Hindlimb muscle (tissue), 1 donor: ENCODE measurements at regions not wholly inside any gene's neighbourhood (a gene's known extent, or its start where the extent isn't known, plus 50 kb on each side); places are given as distances from the start of the nearest gene placed in this dataset.
"Not testable (repeated sequence)": the region's sequence is repeated elsewhere in the genome, so short reads cannot be mapped to it uniquely, and the experiment has no call there.

ENCODE experiments used
- DNase-seq: peaks from one replicate; pipeline ENCODE4 v3.0.0-alpha.2; 2013

DNA sequence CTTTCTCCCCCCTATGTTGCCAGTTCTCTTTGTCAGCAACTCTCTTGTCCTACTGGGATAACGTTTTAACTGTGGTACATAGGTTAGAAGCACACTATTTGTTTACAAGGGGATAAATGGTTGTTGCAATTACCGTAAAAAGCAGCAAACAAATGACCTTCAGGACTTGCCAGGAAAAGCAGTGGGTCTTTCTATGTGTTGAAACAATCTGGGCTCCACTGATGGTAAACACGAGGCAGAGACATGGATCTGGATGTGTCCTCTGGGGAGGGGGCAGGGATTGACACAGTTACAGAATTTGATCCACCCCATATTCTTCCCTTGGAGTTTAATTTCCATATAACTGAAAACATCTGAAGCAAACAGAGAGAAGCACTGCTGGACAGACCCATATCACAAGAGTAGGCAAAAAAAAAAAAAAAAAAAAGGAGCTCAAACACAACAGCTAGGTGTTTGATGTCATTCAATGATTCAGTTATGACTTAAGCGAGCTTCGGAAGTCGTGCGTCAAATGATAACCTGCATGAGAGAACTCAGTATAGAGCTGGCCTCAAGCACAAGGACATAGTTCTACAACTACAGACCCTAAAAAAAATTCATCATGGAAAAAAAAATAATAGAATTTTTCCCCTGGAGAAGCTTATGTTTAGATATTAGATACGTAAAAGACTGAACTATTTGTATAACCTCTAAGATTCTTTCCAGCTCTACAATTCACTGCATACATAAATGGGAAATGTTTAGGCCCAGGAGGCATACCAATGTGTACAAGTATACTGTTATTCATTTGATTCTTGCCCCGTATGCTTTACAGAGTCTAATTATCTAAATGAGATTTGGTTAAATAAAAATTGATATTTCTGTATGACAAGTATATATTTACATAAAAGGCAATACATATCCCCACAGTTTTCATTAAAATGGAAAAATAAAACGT, 127.7 kb downstream of the ALDH8A1 start:
- DNase-seq, result no peak

DNA sequence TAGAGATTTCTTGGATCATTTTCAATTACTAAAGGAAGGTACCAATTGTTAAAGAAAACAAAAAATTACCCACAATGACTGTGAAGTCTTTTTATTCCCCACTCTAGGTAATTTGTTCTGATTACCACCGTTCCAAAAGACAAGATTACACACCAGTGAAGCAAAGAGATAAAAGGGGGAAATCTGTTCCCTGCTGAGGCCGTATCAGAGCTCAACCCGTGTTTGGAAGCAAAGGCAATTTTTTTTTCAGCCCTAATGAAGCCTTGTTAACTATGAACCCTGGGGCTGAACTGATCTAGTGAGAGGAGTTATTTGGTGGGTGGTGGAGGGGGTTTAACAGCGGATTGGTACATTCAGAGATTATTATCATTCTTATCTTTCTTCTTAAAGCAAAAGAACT, 128.5 kb downstream of the ALDH8A1 start:
- DNase-seq, result no peak

DNA sequence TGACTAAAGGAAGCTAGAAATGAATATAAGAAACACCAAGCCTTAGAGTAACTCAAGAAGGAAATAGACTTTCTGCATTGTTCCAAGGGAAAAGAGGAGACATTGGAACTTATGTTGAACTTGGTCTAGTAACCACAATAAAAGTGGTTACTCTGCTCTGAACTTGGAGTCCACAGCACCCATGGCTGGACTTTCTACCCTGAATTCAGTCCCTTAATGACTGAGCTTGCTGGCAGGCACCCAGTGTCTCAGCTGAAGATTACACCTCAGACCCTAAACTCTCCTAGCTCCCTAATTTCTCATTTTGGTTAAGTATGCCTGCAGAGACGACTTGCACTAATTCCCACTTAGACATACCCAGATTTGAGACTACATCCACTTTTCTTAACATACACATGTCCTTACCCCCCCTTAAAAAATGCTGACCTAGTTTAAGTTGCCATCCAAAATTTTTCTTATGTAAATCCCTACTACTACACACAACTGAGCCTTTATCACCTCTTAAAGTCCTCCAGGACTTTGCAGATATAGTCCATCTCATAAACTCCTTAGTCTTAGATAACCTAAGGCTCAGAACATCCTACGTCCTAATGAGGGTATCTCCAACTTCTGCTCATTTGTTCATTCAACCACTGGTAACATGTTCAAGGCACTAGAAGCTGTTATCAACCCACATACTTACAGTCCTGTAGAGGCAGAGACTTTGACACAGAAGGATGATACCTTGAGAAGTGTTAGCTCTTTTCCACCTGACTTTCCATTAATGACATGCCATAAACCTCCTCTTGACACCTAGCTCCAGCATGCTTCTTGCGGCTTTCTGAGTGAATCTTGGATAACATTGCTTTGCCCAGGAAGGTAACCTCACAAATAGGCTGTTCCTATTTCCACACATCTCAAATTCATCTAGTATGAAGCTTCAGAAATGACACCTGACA, 129.8 kb downstream of the ALDH8A1 start:
- no peak for DNase-seq

DNA sequence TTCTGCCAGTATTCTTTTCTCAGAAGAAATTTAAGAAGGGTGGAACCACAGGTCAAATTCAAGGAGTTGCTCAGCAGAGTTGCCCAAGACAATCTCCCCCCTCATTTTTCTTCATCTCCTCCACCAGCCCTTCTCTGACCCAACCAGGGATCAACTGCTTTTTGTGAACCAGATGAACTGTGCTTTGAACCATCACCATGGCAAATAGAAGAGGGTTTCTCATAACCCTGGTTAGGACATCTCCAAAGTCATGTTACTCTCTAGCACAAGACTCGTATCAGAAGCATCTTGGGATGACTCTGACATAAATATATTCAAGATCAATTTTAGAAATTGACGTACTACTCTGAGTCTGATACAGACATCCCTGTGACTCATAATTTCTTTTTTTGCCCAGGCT, 130.7 kb downstream of the ALDH8A1 start:
- DNase-seq, result no peak

DNA sequence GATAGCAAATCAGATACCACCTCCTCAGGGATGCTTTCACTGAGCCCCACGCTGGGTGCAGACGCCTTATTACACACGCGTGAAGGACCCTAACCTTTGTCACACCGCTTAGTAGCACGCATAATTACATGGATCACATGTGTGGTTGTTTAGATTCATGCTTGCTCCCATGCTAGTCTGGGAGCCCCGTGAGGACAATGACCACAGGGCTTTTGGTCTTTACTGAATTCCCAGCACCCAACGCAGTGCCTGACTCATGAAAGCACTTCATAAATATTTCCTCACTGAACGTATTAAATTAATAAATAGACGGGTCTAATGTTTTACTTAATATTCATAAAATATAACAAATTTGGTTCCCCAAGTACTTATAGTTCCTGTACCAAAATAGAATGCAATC, 132.5 kb downstream of the ALDH8A1 start:
- DNase-seq, result no peak

DNA sequence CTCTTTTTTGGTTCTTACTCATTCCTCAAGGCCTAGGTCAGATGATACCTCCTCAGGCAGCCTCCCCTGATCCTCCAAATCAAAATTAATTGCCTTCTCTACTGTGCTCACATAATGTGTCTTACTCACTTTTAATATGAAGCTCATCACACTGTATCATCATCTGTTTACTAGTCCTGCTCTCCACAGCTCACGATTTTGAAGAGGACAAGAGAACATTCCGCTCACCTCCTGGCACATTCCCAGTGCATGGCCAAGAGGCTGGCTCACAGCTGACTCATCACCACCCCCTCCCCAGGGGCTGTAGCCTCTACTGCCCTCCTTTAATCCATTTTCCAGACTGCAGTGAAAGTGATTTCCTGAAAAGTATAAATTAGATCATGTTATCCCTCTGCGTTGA, 133.1 kb downstream of the ALDH8A1 start:
- no peak for DNase-seq

DNA sequence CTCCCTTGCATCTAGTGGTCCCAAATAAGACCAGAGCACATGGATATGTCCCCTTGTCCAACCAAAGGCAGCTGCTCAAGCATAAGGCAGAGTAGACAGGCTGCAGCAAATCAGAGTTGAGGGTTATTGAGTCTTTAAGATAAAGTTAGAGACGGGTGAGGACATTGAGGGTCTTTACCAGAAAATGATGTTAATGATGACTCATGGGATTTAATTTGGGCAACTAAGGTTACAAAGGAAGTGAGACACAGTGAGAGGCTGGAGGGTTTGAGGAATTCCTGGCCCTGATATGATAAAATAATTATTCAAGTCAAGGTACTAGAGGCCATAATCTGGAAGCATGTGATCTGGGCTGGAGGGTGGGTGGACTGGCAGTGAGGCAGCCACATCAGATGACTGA, 133.6 kb downstream of the ALDH8A1 start:
- DNase-seq, result no peak

DNA sequence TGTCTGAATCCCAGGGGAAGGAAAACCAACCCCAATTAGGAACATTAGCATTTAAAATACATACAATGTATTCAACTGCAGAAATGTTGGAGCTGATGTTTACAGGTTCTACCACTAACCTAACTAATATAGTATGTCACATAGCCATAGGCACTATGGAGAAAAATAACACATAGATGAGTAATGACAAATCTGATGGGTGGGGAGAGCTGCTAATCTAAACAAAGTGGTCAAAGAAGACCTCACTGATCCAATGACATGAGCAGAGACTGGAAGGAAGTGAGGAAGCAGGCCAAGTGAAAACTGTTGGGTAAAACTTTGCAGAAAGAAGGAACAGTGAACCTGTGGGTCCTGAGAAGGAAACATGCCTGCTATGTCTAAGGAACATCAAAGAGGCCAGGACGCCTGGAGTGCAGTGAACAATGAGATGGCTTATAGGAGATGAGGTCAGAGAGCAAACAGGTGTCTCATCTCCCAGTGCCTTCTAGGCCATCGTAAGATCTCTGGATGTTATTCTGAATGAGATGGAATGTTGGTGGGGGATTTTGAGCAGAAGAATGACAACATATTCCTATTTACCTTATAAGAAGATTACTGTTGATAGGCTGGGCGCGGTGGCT, 135.7 kb downstream of the ALDH8A1 start:
- DNase-seq, result no peak

DNA sequence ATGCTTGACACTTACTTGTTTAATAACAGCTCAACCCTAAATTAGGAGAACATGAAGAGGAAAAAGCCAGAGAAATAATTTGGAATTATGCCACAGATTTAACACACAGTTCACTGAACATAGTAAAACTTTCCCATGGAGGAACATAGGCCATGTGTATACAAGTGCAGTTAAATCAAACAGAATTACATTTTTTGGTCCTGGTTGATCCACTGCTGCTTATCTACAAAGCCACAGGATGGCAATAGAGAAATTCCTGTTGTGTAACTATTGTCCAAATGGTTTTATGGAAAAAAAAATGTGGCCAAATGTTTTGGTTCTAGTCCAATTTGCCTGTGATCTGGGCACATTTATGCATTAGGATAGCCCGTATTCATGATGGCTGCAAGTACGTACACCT, 136.8 kb downstream of the ALDH8A1 start:
- DNase-seq, result no peak

DNA sequence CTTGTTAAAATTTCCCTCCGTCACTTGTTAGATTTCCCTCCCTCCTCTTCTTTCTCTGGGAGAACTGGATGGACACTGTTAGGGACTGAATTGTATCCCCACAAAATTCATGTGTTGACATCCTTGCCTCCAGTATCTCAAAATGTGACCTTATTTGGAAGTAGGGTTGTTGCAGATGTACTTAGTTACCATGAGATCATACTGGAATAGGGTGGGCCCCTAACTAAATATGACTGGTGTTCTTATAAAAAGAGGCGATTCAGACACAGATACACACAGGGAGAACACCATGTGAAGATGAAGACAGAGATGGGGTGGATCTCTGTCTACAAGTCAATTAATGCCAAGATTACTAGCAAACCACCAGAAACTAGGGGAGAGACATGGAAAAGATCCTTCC, 139.5 kb downstream of the ALDH8A1 start:
- no peak for DNase-seq

DNA sequence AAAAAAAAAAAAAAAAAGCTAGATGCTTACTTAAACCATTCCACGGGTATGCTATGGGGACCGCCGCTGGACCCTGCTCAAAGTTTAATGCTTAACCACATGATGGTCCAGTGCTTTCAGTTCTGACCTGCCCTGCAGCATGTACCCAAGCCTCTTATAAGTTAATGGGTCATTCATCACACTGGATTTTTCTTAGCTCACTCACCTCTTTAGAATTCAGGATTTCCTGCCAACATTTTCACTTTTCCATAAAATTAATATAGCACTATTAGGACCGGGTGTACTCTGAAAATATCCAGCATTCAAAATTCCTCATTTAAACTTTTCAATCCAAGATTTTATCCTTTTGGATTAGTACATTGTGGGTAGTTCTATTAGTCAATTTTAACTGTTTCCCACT, 140.8 kb downstream of the ALDH8A1 start:
- DNase-seq, result no peak

DNA sequence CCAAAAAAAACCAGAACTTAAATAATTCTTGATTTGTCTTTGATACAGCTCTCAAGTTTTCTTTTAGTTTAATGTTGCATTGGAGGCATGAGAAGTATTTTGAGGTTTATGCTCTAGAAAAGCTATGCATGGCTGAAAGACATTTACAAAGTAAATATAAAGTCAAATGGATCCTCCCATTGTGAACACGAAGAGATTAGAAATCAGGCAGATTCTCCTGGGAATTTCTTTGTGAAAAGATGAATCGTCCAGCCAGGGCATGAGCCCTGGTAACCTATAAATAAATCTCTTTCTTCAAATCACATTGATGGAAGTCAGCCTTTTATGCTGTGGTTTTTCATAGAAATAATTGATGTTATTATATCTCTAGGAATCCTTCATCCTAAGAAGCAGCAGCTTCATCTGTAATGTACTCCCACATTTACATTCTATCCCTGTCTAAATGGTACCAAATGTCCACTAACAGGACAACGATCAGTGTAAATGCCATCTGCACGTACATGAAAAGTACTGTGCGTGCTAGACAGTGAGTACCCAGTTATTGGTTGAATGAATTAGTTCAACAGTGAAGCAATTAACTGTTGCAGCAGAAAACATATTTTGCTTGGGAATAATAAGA, 143.6 kb downstream of the ALDH8A1 start:
- no peak for DNase-seq

DNA sequence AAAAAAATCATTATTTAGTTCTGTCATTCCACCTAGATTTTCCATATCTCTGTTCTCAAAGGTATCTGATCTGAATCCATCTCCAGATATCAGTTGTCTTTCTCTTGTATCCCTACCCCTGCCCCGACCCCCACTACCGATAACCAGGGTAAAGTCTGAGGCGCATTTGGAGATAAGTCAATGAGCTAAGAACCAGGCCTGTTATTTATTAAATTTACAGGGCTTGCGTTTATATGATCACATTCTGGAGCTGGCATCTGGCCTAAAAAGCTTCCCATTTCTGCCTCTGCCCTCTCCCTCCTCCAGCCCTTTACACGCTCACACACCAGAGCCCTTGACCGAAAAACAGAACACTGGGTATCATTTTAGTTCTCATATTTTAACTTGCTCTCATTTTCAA, 144.7 kb downstream of the ALDH8A1 start:
- DNase-seq, result no peak

DNA sequence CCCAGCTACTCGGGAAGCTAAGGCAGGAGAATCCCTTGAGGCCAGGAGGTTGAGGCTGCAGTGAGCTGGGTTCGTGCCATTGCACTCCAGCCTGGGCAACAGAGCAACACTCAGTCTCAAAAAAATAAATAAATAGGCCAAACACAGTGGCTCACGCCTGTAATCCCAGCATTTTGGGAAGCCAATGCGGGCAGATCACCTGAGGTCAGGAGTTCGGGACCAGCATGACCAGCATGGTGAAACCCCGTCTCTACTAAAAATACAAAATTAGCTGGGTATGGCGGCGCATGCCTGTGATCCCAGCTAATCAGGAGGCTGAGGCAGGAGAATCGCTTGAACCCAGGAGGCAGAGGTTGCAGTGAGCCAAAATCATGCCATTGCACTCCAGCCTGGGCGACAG, 145.6 kb downstream of the ALDH8A1 start:
- not testable (repeated sequence) for DNase-seq

DNA sequence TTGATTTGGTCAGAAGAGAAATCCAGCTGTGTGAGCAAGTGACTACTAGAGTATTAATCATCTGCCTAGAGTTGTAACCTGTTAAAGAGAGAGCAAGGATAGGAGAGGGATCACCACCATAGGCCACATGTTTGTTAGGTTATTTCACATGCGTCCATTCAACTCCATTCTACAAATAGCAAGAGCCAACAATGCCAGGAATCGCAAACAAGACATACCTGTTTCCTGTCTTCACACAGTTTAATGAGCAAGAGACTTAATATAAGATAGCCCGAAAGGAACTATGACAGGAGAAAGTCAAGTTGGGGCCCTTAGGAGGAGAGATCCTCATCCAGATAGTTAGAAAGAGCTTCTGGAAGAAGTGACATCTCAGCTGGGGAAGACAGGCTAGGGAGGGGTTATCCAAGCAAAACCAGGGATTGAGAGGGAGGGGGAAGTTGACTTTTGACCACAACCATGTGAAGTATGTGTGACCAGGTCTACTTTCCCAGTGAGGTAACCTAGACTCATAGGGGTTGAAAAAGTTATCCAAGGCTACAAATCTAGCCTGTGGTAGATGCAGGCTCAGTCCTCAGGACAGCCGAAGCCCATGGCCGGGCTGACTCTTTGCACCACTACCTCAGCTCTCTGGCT, 147.4 kb downstream of the ALDH8A1 start:
- no peak for DNase-seq

DNA sequence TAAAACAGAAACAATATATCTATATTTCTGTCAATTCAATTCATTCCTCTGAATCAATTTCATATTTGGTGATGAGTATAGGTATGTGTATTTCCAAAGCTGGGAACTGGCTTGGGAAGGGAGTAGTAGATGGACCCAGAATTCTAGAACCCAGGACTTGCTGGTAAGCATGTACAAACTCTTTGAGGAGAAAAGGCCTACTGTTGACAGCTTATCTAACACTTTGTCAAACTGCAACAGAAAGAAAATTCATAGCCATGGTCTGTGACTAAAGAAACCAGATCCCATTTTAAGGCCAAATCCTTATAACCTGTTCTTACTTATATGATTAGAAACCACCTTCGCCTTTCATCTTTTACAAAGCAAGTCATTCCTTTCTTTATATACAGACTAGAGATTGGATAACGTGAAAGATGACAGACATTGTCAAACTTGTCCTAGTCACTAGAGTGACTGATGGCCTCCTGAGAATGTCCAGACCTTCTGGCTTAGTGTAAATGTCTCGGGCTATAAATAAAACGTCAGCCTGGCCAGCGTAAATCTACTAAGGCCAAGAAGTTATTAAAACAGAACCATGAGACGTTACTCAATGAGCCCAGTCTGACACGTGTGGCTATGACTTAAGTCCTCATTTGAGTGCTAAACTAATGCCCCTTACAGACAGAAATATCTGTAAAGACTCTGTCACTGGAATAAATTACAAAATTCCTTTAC, 152.3 kb downstream of the ALDH8A1 start:
- no peak for DNase-seq

DNA sequence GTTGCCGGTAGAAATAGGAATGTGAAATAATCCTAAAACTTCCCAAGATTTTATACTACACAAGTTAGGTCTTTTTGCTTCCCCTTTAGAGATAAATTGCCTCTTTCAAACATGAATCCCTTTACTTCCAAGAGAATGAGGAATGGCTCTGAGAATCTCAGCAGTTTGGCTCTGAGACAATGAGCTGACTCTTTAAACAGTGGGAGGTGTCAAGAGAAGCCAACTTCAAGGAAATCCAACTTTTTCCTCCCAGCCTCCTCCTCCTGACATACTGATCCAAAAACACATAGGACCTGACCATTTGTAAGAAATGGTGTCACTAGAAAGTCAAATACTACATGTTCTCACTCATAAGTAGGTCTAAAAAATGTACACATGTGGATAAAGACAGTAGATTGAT, 154.2 kb downstream of the ALDH8A1 start:
- DNase-seq, result no peak

DNA sequence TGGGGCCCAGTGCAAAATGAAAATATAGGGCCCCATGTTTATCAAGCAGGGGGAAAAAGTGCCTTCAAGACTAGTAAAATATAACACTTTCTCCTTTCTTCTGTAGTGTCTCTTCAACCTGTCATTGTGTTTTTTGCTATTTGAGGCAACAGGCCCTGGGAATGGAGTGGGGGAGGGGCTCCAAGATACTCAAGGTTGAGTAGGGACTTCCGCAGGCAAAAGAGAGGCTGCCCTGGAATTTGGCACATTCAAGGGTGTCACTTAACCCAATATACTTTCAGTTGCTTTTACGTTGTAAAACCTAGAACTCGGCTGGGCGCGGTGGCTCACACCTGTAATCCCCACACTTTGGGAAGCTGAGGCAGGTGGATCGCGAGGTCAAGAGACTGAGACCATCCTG, 154.9 kb downstream of the ALDH8A1 start:
- no peak for DNase-seq

DNA sequence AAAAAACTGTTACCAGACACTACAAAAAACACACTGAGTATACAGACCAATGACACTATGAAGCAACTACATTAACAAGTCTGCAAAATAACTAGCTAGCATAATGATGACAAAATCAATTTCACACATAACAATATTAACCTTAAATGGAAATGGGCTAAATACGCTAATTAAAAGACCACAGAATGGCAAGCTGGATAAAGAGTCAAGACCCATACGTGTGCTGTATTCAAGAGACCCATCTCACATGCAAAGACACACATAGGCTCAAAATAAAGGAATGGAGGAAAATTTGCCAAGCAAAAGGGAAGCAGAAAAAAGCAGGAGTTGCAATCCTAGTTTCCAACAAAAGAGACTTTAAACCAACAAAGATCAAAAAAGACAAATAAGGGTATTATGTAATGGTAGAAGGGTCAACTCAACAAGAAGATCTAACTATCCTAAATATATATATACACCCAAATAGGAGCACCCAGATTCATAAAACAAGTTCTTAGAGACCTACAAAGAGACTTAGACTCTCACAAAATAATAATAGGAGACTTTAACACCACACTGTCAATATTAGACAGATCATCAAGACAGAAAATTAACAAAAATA, 158.6 kb downstream of the ALDH8A1 start:
- not testable (repeated sequence) for DNase-seq

DNA sequence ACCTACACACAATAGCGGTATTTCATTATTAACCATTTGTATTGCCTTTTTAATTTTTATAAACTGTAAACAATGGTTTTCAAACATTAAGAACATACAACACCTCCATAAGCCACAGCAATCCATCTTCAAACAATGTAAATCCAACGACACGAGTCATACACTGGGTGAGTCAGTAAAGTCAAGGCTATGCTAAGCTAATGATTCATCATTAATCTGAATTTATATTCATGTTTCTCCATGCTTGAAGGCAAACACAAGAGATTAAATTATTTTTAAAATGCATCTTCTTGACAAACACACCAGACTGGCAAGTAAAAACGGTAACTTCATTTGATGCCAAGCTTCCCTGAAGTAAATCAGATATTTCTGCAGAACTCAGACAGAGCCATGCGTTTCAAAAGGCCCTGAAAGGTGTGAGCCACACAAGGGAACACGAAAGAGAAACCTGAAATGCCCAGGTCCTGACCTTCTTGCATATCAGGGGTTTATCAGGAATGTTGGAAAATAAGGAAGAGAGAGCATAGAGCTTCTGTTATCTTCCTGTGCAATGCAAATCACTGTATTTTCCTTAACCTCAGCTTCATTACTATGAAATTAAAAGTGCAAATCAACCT, 162.5 kb downstream of the ALDH8A1 start:
- no peak for DNase-seq

DNA sequence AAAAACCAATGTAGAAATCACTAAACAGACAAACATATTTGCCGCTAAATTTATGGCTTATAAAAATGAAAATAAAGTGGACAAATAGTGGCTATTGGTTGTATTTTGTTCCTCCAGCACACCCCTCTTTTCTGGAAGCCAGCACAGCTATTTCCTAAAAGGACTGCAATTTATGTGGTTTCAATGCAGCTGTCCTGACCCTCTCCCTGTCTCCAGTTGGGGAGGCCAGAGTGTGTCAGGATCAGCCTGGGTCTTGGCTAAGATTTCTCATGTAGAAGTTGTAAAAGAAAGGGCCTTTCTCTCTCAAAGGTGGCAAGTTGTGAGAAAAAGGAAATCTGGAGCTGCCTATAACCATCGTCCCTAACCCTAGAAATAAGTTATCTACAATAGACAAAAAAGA, 165.6 kb downstream of the ALDH8A1 start:
- DNase-seq, result no peak
